LNCaP clone FGC (cell line): ENCODE measurements at regions not wholly inside any gene's neighbourhood (a gene's known extent, or its start where the extent isn't known, plus 50 kb on each side); places are given as distances from the start of the nearest gene placed in this dataset.

ENCODE experiments used
- DNase-seq: peaks from one replicate; pipeline ENCODE4 v3.0.0-alpha.2; 2011; ENCODE audit warnings: low read depth
- H3K4me3 ChIP-seq: 2 replicates; pipeline ENCODE4 v1.5.1; 2011; ENCODE audit warnings: mild to moderate bottlenecking, low read depth, low read length, control low read depth
- TF ChIP-seq, protein P1 (sequence below): IDR thresholded peaks from 2 replicates; pipeline ENCODE4 v1.5.1; 2012; ENCODE audit warnings: mild to moderate bottlenecking; ENCODE audit not compliant: control insufficient read depth, insufficient read depth; ENCODE audit errors: extremely low read depth

DNA sequence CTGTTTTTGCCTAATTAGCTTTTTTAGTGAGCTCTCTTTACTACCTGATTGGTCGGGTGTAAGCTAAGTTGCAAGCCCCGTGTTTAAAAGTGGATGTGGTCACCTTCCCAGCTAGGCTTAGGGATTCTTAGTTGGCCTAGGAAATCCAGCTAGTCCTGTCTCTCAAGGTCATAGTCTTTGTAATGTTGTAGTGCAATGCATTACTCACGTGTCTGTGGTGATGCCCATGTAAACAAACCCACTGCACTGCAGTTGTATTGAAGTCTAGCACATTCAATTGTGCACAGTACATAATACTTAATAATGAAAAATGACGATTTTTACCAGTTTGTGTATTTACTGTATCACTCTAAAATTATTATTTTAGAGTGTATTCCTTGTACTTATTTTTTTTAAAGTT lies 335.5 kb downstream of the NUAK1 start:
- H3K4me3 ChIP-seq, result no peak overlapping the region
- TF ChIP-seq, protein P1, sequence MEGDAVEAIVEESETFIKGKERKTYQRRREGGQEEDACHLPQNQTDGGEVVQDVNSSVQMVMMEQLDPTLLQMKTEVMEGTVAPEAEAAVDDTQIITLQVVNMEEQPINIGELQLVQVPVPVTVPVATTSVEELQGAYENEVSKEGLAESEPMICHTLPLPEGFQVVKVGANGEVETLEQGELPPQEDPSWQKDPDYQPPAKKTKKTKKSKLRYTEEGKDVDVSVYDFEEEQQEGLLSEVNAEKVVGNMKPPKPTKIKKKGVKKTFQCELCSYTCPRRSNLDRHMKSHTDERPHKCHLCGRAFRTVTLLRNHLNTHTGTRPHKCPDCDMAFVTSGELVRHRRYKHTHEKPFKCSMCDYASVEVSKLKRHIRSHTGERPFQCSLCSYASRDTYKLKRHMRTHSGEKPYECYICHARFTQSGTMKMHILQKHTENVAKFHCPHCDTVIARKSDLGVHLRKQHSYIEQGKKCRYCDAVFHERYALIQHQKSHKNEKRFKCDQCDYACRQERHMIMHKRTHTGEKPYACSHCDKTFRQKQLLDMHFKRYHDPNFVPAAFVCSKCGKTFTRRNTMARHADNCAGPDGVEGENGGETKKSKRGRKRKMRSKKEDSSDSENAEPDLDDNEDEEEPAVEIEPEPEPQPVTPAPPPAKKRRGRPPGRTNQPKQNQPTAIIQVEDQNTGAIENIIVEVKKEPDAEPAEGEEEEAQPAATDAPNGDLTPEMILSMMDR, result no peak
- no peak for DNase-seq

DNA sequence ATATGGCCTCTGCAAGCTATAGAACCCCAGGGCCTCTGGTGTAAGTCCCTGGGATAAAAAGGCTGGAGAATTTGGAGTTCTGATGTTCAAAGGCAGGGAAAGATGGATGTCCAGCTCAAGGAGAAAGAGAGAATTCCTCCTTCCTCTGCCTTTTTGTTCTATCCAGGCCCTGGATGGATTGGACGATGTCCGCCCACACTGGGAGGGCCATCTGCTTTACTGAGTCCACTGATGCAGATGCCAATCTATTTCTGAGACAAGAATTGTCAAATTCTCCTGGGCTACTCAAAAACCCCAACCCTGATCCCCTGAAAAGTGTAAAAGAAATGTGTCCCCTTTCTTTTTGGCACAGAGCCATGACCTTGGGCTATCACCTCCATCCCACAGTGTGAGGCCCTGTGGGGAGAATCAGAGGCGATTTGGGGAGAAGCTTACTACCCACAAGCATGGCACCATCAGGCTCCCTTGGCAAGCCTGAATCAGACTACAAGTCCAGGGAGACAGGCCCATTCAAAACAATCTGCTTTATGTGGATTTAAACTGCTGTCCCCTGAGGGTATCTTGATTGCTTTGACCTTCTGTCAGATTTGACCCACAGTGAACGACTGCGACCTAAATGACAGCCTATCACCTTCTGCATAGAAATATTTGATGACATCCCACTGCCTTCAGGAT lies 334.0 kb downstream of the NUAK1 start:
- no peak overlapping the region for H3K4me3 ChIP-seq
- no peak for DNase-seq
- TF ChIP-seq, protein P1, result no peak

DNA sequence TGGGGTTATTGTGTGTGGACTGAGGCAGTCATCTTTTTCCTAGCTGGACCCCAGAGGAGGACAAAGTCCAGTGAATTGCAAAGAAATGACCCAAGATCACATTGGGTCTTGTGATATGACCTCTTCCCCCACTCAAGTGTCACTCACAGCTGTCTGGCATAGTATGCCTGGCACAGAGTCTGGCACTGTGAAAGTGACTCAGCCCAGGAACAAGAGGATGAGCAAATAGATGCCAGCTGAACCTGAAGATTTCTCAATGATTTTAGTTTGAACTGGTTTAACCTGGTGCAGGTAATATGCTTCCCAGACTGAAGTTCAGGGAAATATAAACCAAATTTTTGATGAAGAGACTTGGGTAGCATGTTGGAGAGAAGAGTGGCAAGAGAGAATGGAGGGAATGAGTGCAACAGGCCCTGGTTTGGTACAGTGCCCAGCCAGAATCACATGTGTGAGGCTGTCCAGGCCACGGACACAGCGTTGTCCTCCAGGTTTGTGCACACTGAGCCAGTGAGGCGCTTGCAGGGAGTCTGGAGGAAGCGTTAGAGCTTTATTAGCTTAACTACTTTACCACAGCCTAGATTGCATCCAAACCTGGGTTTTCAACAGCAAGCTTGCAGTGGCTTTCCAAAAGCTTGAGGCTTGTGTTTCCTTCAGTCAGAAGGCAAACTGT lies 332.9 kb downstream of the NUAK1 start:
- TF ChIP-seq, protein P1, result no peak
- H3K4me3 ChIP-seq, result no peak overlapping the region
- DNase-seq, result no peak

DNA sequence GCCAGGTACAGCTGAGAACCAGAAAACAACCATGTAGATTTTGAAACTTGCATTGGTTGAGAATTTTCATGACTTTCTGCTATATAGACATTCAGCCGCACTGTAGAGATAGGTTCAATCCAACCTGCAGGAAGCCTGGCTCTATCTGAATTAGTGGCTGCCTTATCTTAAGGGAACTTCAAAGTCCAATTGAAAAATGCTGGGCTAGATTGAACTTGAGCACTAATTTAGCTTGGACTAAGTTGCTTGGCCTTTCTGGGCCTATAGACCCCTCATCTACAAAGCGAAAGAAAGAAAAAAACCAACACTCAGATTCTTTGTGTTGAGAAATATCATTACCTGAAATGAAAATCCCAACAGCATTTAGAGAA lies 332.4 kb downstream of the NUAK1 start:
- TF ChIP-seq, protein P1, result no peak

DNA sequence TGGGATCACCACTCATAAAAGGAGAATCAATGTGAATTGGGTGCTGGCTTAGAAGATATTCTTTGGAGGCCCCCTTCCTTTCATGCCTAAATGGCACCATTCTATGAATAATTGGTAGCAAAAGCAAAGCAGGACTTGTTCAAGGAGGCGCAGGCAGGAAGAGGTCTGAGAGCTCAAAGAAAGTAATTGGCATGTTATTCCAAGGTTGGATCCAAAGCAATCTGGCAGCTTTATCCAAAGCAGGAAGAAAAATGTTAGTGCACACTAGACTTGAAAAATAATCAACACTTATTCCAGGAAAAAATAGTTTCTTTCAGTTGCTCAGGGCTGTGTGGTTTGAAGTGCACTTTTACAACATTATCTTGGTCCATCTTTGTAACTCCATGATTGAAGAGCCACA lies 326.4 kb downstream of the NUAK1 start:
- H3K4me3 ChIP-seq, result no peak overlapping the region
- DNase-seq, result no peak
- TF ChIP-seq, protein P1, result no peak

More for the DNA sequence above, 332.4 kb downstream of the NUAK1 start:
- H3K4me3 ChIP-seq, result no peak overlapping the region
- no peak for DNase-seq

DNA sequence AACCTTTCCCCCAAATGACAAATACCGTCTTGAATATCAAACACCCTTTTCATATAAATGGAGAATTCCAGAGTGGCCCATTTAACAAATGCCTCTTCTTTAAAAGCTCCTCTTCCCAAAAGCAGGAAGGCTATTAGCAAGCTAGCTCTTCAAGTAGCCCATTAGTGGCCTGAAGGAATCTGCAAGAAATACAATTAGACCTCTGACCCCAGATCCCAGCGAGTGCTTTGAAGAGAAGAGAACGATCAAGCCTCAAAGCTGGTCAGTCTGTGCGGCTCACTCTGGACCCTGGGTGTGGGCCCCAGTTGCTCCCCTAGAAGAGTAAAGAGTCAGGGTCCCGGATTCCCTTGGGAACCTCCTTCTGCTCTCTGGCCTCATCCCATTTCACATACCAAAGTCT lies 325.6 kb downstream of the NUAK1 start:
- DNase-seq, result no peak
- no peak overlapping the region for H3K4me3 ChIP-seq
- TF ChIP-seq, protein P1, result no peak
